CD4-positive, alpha-beta T cell (primary cell): ENCODE measurements at regions not wholly inside any gene's neighbourhood (a gene's known extent, or its start where the extent isn't known, plus 50 kb on each side); places are given as distances from the start of the nearest gene placed in this dataset.

Source experiments
- ATAC-seq: fragments of 200-7000 bp; cut with Tn5 transposase; one replicate; pipeline ENCODE4 v1.10.0; 2022; ENCODE audit warnings: mild to moderate bottlenecking; ENCODE audit not compliant: poor library complexity
- CTCF ChIA-PET: fragments of 350-600 bp; sonication (Branson Sonifier 250); formaldehyde crosslinking; loops from one replicate; lab custom pipeline; 2021; ENCODE audit warnings: antibody characterized with exemption, inconsistent platforms; lab: Charles Lee
- POLR2A ChIA-PET: fragments of 350-600 bp; sonication (Branson Sonifier 250); formaldehyde crosslinking; loops from one replicate; lab custom pipeline; 2021; ENCODE audit warnings: antibody characterized with exemption, inconsistent platforms; lab: Charles Lee
- DNase-seq, 14 experiments: peaks; one replicate each; pipeline ENCODE4 v3.0.0-alpha.2; 2013 to 2020; ENCODE audit warnings: mixed read lengths in 2 of 14
- H3K27ac ChIP-seq, 2 donors: one replicate each; pipeline versions ENCODE4 v1.5.1 to v1.7.0; 2013; ENCODE audit warnings: low read length in 2 of 2, low read depth in 1 of 2, mild to moderate bottlenecking in 1 of 2
- H3K27me3 ChIP-seq, 2 experiments: 1 replicate in 1 of 2; 2 replicates in 1 of 2; pipeline versions ENCODE4 v1.6.1 to v1.7.0; 2013; ENCODE audit warnings: low read length in 2 of 2, control low read depth in 1 of 2, mild to moderate bottlenecking in 1 of 2, moderate library complexity in 1 of 2; ENCODE audit not compliant: insufficient read depth in 2 of 2, control insufficient read depth in 1 of 2
- H3K36me3 ChIP-seq: one replicate; pipeline ENCODE4 v1.6.1; 2013; ENCODE audit warnings: low read length, control low read depth; ENCODE audit not compliant: insufficient read depth
- H3K4me1 ChIP-seq: one replicate; pipeline ENCODE4 v1.6.1; 2013; ENCODE audit warnings: low read length, control low read depth; ENCODE audit not compliant: insufficient read depth
- H3K4me3 ChIP-seq: one replicate; pipeline ENCODE4 v1.5.1; 2013; ENCODE audit warnings: mild to moderate bottlenecking, low read length, moderate library complexity
- H3K9me3 ChIP-seq, 2 experiments: 1 replicate in 1 of 2; 2 replicates in 1 of 2; pipeline versions ENCODE4 v1.6.1 to v1.7.0; 2013; ENCODE audit warnings: low read length in 2 of 2, mild to moderate bottlenecking in 2 of 2, control low read depth in 1 of 2, moderate library complexity in 1 of 2; ENCODE audit not compliant: control insufficient read depth in 1 of 2, insufficient read depth in 1 of 2
- H3K27ac Mint-ChIP-seq: one replicate; pipeline ENCODE4 v1.8.0; 2020; ENCODE audit warnings: mixed read lengths
- H3K27me3 Mint-ChIP-seq: one replicate; pipeline ENCODE4 v1.8.0; 2021; ENCODE audit warnings: mixed read lengths
- H3K36me3 Mint-ChIP-seq: one replicate; pipeline ENCODE4 v1.8.0; 2021; ENCODE audit warnings: low read depth, mixed read lengths
- H3K4me1 Mint-ChIP-seq: one replicate; pipeline ENCODE4 v1.8.0; 2021; ENCODE audit warnings: low read depth, mixed read lengths
- H3K4me3 Mint-ChIP-seq: one replicate; pipeline ENCODE4 v1.8.0; 2020; ENCODE audit warnings: mild to moderate bottlenecking, mixed read lengths
- H3K9me3 Mint-ChIP-seq: one replicate; pipeline ENCODE4 v1.8.0; 2020; ENCODE audit warnings: mixed read lengths
- CTCF ChIP-seq: fragments of 200-600 bp; IDR thresholded peaks from one replicate; pipeline ENCODE4 v1.8.0; 2022; ENCODE audit warnings: antibody characterized with exemption, mild to moderate bottlenecking
- intact Hi-C, 2 experiments: fragments of 100-400 bp; cut with DNase I in 1 of 2; cut with micrococcal nuclease in 1 of 2; formaldehyde crosslinking; loops; one replicate each; pipeline versions ENCODE4 v1.15.1 to v1.9.0; 2023 to 2025; cut with DNase I, micrococcal nuclease

- TF ChIP-seq CTCF: no peak
- H3K36me3 ChIP-seq: no peaks in the 10 kb centered on the region
- H3K9me3 ChIP-seq: peaks cover 25 to 37% of the 10 kb centered on the region in 2 experiments
- no peak overlapping the region for H3K27ac Mint-ChIP-seq
- ATAC-seq (no peak), DNase-seq (no peak)
- ChIA-PET POLR2A (no interaction called here), CTCF (no interaction called here)
- peaks cover 12% of the 10 kb centered on the region for H3K4me1 Mint-ChIP-seq
- no peak overlapping the region for H3K4me3 Mint-ChIP-seq
- peaks cover 10% of the 10 kb centered on the region for H3K4me1 ChIP-seq
- H3K27me3 Mint-ChIP-seq: peaks cover 97% of the 10 kb centered on the region
- intact Hi-C loops: loop anchor here in 1 of 2 experiments (5.0 kb wide), 1 partner anchor 125 kb away; no protein-coding TSS in a partner anchor
- H3K27me3 ChIP-seq: peaks cover 75 to 95% of the 10 kb centered on the region in 2 experiments
- no peak overlapping the region for H3K27ac ChIP-seq
- peaks cover 20% of the 10 kb centered on the region for H3K9me3 Mint-ChIP-seq
- no peak overlapping the region for H3K4me3 ChIP-seq
- peaks cover 6% of the 10 kb centered on the region for H3K36me3 Mint-ChIP-seq
These were observed 74.5 kb upstream of the ZNF184 start for GRCh38 chr6:27547157-27548075.

- Histone ChIP-seq H3K27me3 (peaks cover 80 to 94% of the 10 kb centered on the region in 2 experiments), H3K36me3 (no peaks in the 10 kb centered on the region), H3K27ac (no peak overlapping the region), H3K9me3 (peaks cover 34 to 35% of the 10 kb centered on the region in 2 experiments), H3K4me3 (no peak overlapping the region), H3K4me1 (peaks cover 10% of the 10 kb centered on the region)
- TF ChIP-seq CTCF: no peak
- intact Hi-C loops: loop anchor here in 1 of 2 experiments (5.0 kb wide), 1 partner anchor 126 kb away; no protein-coding TSS in a partner anchor
- ChIA-PET POLR2A (no interaction called here), CTCF (no interaction called here)
- Mint-ChIP-seq H3K36me3 (peaks cover 6% of the 10 kb centered on the region), H3K4me3 (no peak overlapping the region), H3K9me3 (peaks cover 24% of the 10 kb centered on the region), H3K4me1 (peaks cover 12% of the 10 kb centered on the region), H3K27me3 (peaks cover 97% of the 10 kb centered on the region), H3K27ac (no peak overlapping the region)
- no peak for ATAC-seq
- DNase-seq: no peak
These were observed 73.6 kb upstream of the ZNF184 start for GRCh38 chr6:27546522-27546921.

DNA sequence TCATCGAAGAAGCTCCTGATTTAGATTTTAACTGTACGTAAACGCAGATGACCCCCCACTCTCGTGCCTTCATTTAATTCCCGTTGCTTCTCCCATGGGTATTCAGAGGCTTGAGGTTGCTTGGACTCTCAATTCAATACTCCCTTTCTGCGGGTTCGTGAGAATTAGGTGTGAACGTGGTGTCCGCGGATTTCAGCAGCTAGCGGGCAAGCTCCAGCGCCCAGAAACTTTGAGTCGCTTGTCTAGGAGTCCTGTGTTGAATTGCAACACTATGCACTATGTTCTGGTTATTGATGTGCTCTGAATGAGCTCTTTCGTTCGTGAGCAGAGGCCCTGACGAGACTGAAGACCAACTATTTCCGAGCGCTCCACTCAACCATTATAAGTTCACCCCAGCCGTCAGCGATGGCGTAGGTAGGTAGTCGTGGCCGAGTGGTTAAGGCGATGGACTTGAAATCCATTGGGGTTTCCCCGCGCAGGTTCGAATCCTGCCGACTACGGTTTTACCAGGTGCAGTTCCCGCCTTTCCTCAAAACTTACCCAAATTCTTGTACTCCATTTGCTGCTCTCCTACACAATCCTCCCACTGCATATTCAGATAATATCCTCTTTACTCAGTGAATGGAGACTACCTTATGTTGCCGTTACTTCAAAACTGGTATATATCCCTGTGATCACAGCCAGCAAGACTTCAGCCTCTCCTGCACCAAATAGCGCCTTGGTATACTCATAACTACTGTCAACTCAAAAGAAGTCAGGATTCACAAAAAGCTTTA is 72.6 kb upstream of the ZNF184 start:
- H3K27ac ChIP-seq: no peak overlapping the region
- CTCF ChIA-PET: no interaction called here
- H3K4me1 ChIP-seq: peaks cover 10% of the 10 kb centered on the region
- Mint-ChIP-seq H3K4me3 (no peak overlapping the region), H3K4me1 (peaks cover 12% of the 10 kb centered on the region), H3K36me3 (peaks cover 6% of the 10 kb centered on the region), H3K27ac (no peak overlapping the region), H3K9me3 (peaks cover 22% of the 10 kb centered on the region), H3K27me3 (peaks cover 97% of the 10 kb centered on the region)
- DNase-seq: peak in 1 of 14 experiments; percentile 4
- no peak overlapping the region for H3K4me3 ChIP-seq
- H3K27me3 ChIP-seq: peaks cover 85 to 92% of the 10 kb centered on the region in 2 experiments
- TF ChIP-seq CTCF: no peak
- ATAC-seq: no peak
- intact Hi-C loops: loop anchor here in 1 of 2 experiments (5.0 kb wide), 1 partner anchor 127 kb away; no protein-coding TSS in a partner anchor
- POLR2A ChIA-PET: interaction anchor here (0.7 to 1.0 kb wide), 2 partner anchors 23 to 66 kb away, joined by 3 to 4 read pairs; no protein-coding TSS in a partner anchor
- no peaks in the 10 kb centered on the region for H3K36me3 ChIP-seq
- peaks cover 34 to 35% of the 10 kb centered on the region in 2 experiments for H3K9me3 ChIP-seq
